Mucosa of gallbladder (tissue), 1 donor: ENCODE measurements at regions not wholly inside any gene's neighbourhood (a gene's known extent, or its start where the extent isn't known, plus 50 kb on each side); places are given as distances from the start of the nearest gene placed in this dataset.

Source experiments
- DNase-seq: peaks from one replicate; pipeline ENCODE4 v3.0.0-alpha.2; 2020; ENCODE audit warnings: low spot score
- donor health status: DM: no; HTN: no; CAD: no.

GRCh38 chr1:194548071-194548470, 1361.7 kb upstream of the B3GALT2 start:
- DNase-seq, result no peak

- DNase-seq, result no peak
Observed at GRCh38 chr1:194544012-194544411, 1357.6 kb upstream of the B3GALT2 start.

- DNase-seq, result no peak
Observed at GRCh38 chr1:194538453-194538852, 1352.0 kb upstream of the B3GALT2 start.

GRCh38 chr1:194537521-194537920, 1351.1 kb upstream of the B3GALT2 start:
- no peak for DNase-seq

- DNase-seq, result no peak
Observed at GRCh38 chr1:194535369-194535768, 1349.0 kb upstream of the B3GALT2 start.

- no peak for DNase-seq
Observed at GRCh38 chr1:194534784-194535183, 1348.4 kb upstream of the B3GALT2 start.

- DNase-seq, result no peak
Observed at GRCh38 chr1:194533641-194534040, 1347.2 kb upstream of the B3GALT2 start.

- no peak for DNase-seq
Observed at GRCh38 chr1:194517567-194517966, 1331.2 kb upstream of the B3GALT2 start.

- DNase-seq, result no peak
Observed at GRCh38 chr1:194515916-194516315, 1329.5 kb upstream of the B3GALT2 start.

- DNase-seq, result no peak
Observed at GRCh38 chr1:194512957-194513356, 1326.5 kb upstream of the B3GALT2 start.

GRCh38 chr1:194512345-194512744, 1325.9 kb upstream of the B3GALT2 start:
- no peak for DNase-seq

- DNase-seq, result no peak
Observed at GRCh38 chr1:194503209-194503608, 1316.8 kb upstream of the B3GALT2 start.

- DNase-seq, result no peak
Observed at GRCh38 chr1:194495434-194495833, 1309.0 kb upstream of the B3GALT2 start.

- no peak for DNase-seq
Observed at GRCh38 chr1:194487172-194487571, 1300.8 kb upstream of the B3GALT2 start.

GRCh38 chr1:194485432-194485831, 1299.0 kb upstream of the B3GALT2 start:
- no peak for DNase-seq

- DNase-seq, result no peak
Observed at GRCh38 chr1:194478731-194479130, 1292.3 kb upstream of the B3GALT2 start.

GRCh38 chr1:194477908-194478307, 1291.5 kb upstream of the B3GALT2 start:
- DNase-seq, result no peak

- no peak for DNase-seq
Observed at GRCh38 chr1:194476872-194477271, 1290.5 kb upstream of the B3GALT2 start.

- DNase-seq, result no peak
Observed at GRCh38 chr1:194476351-194476750, 1289.9 kb upstream of the B3GALT2 start.

- no peak for DNase-seq
Observed at GRCh38 chr1:194474701-194475100, 1288.3 kb upstream of the B3GALT2 start.

- DNase-seq, result no peak
Observed at GRCh38 chr1:194473766-194474165, 1287.4 kb upstream of the B3GALT2 start.

- no peak for DNase-seq
Observed at GRCh38 chr1:194469282-194469681, 1282.9 kb upstream of the B3GALT2 start.

- no peak for DNase-seq
Observed at GRCh38 chr1:194466706-194467105, 1280.3 kb upstream of the B3GALT2 start.

- DNase-seq, result no peak
Observed at GRCh38 chr1:194447636-194448035, 1261.2 kb upstream of the B3GALT2 start.

GRCh38 chr1:194445244-194445643, 1258.8 kb upstream of the B3GALT2 start:
- DNase-seq, result no peak
